Colonic mucosa (tissue), 4 donors: ENCODE measurements at regions not wholly inside any gene's neighbourhood (a gene's known extent, or its start where the extent isn't known, plus 50 kb on each side); places are given as distances from the start of the nearest gene placed in this dataset.

Experiments used
- DNase-seq: peaks from one replicate; pipeline ENCODE4 v3.0.0-alpha.2; 2020
- H3K27ac ChIP-seq: fragments of 200-600 bp; one replicate; pipeline ENCODE4 v1.8.0; 2021
- H3K27me3 ChIP-seq: fragments of 200-600 bp; one replicate; pipeline ENCODE4 v1.8.0; 2021
- H3K36me3 ChIP-seq: fragments of 200-600 bp; one replicate; pipeline ENCODE4 v1.8.0; 2021
- H3K4me1 ChIP-seq: fragments of 200-600 bp; one replicate; pipeline ENCODE4 v1.8.0; 2021; ENCODE audit warnings: mild to moderate bottlenecking
- H3K4me3 ChIP-seq: fragments of 200-600 bp; one replicate; pipeline ENCODE4 v1.8.0; 2021
- H3K9ac ChIP-seq, 2 donors: one replicate each; pipeline ENCODE4 v1.7.0; 2013; ENCODE audit warnings: control low read depth in 2 of 2, low read depth in 2 of 2, low read length in 2 of 2
- H3K9me3 ChIP-seq: fragments of 200-600 bp; one replicate; pipeline ENCODE4 v1.8.0; 2021
- intact Hi-C: fragments of 100-400 bp; cut with DNase I; formaldehyde crosslinking; loops from one replicate; pipeline ENCODE4 v1.14.1; 2022
- TF ChIP-seq, protein P1 (sequence below): fragments of 200-600 bp; IDR thresholded peaks from one replicate; pipeline ENCODE4 v1.8.0; 2022; ENCODE audit warnings: antibody characterized with exemption, mild to moderate bottlenecking
- donor health status: healthy.
- donor health status: DM: no; HTN: no; CAD: no.
- donor health status: DM: no; HTN: no; CAD: no.

DNA sequence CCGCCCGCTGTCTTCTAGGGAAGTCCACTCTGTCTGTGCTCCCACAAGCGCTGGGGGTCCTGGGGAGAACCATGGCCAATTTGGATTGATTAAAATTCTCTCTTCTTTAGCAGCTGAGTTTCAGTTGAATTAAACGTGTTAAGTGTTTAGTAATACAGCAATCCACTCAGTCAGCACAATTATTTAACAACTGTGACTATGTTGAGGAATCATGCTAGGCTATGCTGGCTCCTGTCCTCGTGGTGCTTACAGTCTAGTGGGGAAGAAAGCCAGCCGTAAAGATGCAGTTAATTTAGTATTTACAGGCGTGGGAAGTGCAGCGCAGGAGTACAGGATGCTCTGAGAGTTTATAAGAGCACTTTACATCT, 88.9 kb upstream of the FOXP4 start:
- DNase-seq = no peak
- Histone ChIP-seq H3K9me3 (no peaks in the 10 kb centered on the region), H3K4me1 (no peaks in the 10 kb centered on the region), H3K4me3 (no peak overlapping the region), H3K36me3 (no peaks in the 10 kb centered on the region), H3K9ac (no peak overlapping the region), H3K27me3 (no peaks in the 10 kb centered on the region), H3K27ac (no peak overlapping the region)
- intact Hi-C loops = no loop called here
- TF ChIP-seq, protein P1, sequence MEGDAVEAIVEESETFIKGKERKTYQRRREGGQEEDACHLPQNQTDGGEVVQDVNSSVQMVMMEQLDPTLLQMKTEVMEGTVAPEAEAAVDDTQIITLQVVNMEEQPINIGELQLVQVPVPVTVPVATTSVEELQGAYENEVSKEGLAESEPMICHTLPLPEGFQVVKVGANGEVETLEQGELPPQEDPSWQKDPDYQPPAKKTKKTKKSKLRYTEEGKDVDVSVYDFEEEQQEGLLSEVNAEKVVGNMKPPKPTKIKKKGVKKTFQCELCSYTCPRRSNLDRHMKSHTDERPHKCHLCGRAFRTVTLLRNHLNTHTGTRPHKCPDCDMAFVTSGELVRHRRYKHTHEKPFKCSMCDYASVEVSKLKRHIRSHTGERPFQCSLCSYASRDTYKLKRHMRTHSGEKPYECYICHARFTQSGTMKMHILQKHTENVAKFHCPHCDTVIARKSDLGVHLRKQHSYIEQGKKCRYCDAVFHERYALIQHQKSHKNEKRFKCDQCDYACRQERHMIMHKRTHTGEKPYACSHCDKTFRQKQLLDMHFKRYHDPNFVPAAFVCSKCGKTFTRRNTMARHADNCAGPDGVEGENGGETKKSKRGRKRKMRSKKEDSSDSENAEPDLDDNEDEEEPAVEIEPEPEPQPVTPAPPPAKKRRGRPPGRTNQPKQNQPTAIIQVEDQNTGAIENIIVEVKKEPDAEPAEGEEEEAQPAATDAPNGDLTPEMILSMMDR = no peak

GRCh38 chr6:41459738-41460137, 86.4 kb upstream of the FOXP4 start:
- no peaks in the 10 kb centered on the region for H3K4me1 ChIP-seq
- no peaks in the 10 kb centered on the region for H3K36me3 ChIP-seq
- intact Hi-C loops = loop anchor here (5.0 kb wide), 1 partner anchor 133 kb away; no protein-coding TSS in a partner anchor
- DNase-seq = no peak
- TF ChIP-seq, protein P1 = no peak
- no peaks in the 10 kb centered on the region for H3K9me3 ChIP-seq
- no peaks in the 10 kb centered on the region for H3K27me3 ChIP-seq
- H3K27ac ChIP-seq = no peak overlapping the region
- H3K9ac ChIP-seq = no peak overlapping the region
- no peak overlapping the region for H3K4me3 ChIP-seq

- TF ChIP-seq, protein P1 = no peak
- Histone ChIP-seq H3K27me3 (no peaks in the 10 kb centered on the region), H3K4me1 (no peaks in the 10 kb centered on the region), H3K36me3 (no peaks in the 10 kb centered on the region), H3K9ac (no peak overlapping the region), H3K27ac (no peak overlapping the region), H3K4me3 (no peak overlapping the region), H3K9me3 (no peaks in the 10 kb centered on the region)
- no peak for DNase-seq
- intact Hi-C loops = loop anchor here (5.0 kb wide), 1 partner anchor 131 kb away; no protein-coding TSS in a partner anchor
These were observed 85.3 kb upstream of the FOXP4 start for GRCh38 chr6:41460742-41461336.

DNA sequence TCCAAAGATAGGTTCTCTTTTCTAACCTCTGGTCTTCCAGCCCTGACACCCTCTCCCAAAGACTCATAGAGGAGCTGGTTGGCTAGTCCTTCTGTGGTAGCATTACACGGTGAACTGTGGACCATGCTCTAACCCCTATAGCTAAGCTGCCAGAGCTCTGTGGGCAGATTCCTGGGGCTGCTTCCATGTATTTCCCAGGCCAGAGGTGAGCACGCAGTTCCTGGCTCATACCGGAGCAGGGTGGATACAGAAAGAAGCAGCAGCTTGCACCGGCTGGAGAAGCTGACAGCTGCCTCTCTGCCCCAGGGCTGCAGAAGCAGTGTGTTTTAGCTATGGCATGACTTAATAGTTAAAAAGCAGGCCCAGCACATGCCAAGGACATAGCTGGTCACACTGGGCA, 84.1 kb upstream of the FOXP4 start:
- H3K36me3 ChIP-seq = no peaks in the 10 kb centered on the region
- intact Hi-C loops = loop anchor here (5.0 kb wide), 1 partner anchor 130 kb away; no protein-coding TSS in a partner anchor
- H3K27me3 ChIP-seq = no peaks in the 10 kb centered on the region
- no peak overlapping the region for H3K4me3 ChIP-seq
- no peak overlapping the region for H3K27ac ChIP-seq
- no peaks in the 10 kb centered on the region for H3K9me3 ChIP-seq
- no peak overlapping the region for H3K9ac ChIP-seq
- TF ChIP-seq, protein P1 = no peak
- DNase-seq = no peak
- H3K4me1 ChIP-seq = no peaks in the 10 kb centered on the region

DNA sequence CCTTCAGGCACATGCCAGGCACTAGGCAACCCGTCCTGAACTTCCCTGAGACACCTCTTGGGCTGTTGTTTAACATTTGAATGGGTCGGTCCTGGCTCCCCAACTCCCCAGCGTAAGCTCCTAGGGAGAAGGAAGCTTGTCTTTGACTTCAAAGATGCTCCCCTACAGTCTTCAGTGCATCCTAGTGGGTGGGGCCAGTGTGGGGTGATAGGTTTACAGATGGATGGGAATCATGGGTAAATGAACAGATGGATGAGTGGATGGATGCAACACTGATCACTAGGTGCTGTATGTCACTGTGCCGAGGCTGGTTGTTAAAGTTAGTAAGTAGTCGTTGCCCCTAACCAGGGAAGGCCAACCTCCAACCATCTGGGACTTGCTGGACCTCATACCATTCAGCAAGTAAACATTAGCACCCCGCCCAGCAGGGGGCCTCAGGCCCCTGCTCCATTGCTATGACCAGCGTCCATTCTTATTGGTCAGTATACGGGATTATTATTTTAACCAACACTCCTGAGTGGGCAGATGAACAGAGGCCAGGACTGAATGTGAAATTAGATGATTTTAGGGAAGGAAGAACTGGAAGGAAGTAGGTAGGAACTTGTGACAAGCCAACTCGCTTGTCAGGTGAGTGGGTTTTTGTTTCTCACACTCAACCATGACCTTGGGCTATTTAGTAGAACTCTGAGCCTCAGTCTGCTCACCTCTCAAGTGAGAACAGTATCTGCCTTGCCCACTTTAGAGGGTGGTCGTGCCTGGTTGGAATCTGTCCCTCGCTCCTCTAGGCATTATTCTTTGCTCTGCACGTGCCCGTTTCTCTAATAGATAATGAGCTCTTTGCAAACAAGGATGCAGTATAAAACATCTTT, 82.9 kb upstream of the FOXP4 start:
- DNase-seq = peak; percentile 66
- Histone ChIP-seq H3K27ac (no peak overlapping the region), H3K9ac (no peak overlapping the region), H3K27me3 (no peaks in the 10 kb centered on the region), H3K9me3 (no peaks in the 10 kb centered on the region), H3K4me3 (no peak overlapping the region), H3K4me1 (no peaks in the 10 kb centered on the region), H3K36me3 (no peaks in the 10 kb centered on the region)
- TF ChIP-seq, protein P1 = peak; percentile 55
- intact Hi-C loops = loop anchor here (5.0 kb wide), 1 partner anchor 129 kb away; no protein-coding TSS in a partner anchor
